ENCODE measurements at regions not wholly inside any gene's neighbourhood (a gene's known extent, or its start where the extent isn't known, plus 50 kb on each side); places are given as distances from the start of the nearest gene placed in this dataset.
"Not testable (repeated sequence)": the region's sequence is repeated elsewhere in the genome, so short reads cannot be mapped to it uniquely, and the experiment has no call there.

DNA sequence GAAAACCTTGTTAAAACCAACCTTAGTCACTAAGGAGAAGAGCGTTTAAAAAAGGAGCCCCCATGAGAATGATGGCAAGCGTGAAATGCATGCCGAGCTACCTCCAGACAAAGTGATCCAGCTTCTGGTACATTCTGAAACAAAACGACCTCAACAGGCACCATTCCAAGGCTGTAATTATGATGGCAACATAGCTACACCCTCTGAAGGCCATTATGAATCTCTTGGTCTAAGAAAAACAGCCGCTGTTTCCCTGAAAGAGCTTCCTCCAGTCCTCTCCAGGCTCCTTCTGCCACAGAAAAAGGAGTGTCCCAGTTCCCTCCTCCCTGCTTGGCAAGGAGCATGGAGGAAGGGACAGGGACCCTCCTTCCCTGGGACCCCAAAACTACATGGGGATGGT lies 50.0 kb upstream of the ABLIM1 start:
- Histone ChIP-seq H3K27me3 (ENCODE audit: low read depth) (peaks cover 44% of the 10 kb centered on the region), H3K4me3 (no peak overlapping the region), H3K4me1 (no peaks in the 10 kb centered on the region), H3K9me3 (no peaks in the 10 kb centered on the region), H3K36me3 (replicated peaks) (no peaks in the 10 kb centered on the region)
- DNase-seq (ENCODE audit: low spot score in 2 of 2), result no peak
- in situ Hi-C loops (cut with MboI; ENCODE audit: low sequenced_read_pairs), result loop anchor here (25.0 kb wide), 1 partner anchor 396 kb away; no protein-coding TSS in a partner anchor

DNA sequence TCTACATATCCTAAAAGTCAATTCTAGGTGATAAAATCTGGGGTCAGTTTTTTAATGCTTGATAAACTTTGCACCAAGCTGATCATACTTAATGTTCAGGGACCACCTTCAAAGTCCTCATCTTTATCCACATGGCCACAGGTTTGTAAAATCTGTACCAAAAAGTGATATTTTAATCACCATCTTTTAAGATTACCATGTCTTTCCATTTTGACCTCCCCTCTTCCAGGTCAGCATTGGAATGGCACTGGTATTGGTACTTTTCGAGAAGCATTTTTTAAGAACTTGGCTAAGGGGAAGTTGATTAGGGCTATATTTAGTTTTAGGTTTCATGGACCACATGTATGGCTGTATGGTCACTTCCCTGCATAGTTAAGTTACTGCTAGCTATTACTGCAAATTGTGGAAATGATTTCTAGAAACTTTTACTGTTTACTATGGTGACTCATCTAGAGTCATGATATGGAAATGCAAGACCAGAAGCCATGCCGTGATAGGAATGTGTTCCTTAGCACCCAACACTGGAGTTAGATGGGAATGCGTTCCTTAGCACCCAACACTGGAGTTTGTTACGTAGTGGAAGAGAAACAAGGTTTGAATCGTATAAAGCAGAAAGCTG lies 50.8 kb upstream of the ABLIM1 start:
- Histone ChIP-seq H3K27me3 (ENCODE audit: low read depth) (peaks cover 51% of the 10 kb centered on the region), H3K9me3 (no peaks in the 10 kb centered on the region), H3K4me3 (no peak overlapping the region), H3K4me1 (no peaks in the 10 kb centered on the region), H3K36me3 (replicated peaks) (no peaks in the 10 kb centered on the region)
- DNase-seq (ENCODE audit: low spot score in 2 of 2), result no peak
- in situ Hi-C loops (cut with MboI; ENCODE audit: low sequenced_read_pairs), result loop anchor here (25.0 kb wide), 1 partner anchor 397 kb away; no protein-coding TSS in a partner anchor

DNA sequence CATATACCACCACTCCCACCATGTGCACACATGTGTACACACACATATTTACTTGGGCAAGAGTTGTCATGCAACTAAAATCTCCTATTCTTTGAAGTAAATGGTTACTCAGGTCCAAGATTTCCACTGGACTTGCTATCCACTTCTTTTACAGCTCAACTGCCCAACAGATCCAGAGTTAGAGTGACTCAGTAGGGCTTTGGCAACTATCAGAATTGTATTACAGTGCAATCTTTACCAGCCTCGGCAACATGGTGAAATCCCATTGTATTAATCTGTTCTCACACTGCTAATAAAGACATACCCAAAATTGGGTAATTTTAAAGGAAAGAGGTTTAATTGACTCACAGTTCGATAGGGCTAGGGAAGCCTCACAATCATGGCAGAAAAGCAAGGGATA lies 51.9 kb upstream of the ABLIM1 start:
- no peak for DNase-seq (ENCODE audit: low spot score in 2 of 2)
- Histone ChIP-seq H3K4me3 (no peak overlapping the region), H3K27me3 (ENCODE audit: low read depth) (peaks cover 57% of the 10 kb centered on the region), H3K36me3 (replicated peaks) (no peaks in the 10 kb centered on the region), H3K9me3 (no peaks in the 10 kb centered on the region), H3K4me1 (no peaks in the 10 kb centered on the region)
- in situ Hi-C loops (cut with MboI; ENCODE audit: low sequenced_read_pairs), result loop anchor here (25.0 kb wide), 1 partner anchor 398 kb away; no protein-coding TSS in a partner anchor

- Histone ChIP-seq H3K4me1 (no peaks in the 10 kb centered on the region), H3K4me3 (no peak overlapping the region), H3K36me3 (replicated peaks) (no peaks in the 10 kb centered on the region), H3K27me3 (ENCODE audit: low read depth) (peaks cover 59% of the 10 kb centered on the region), H3K9me3 (no peaks in the 10 kb centered on the region)
- DNase-seq (ENCODE audit: low spot score in 2 of 2), result no peak
- in situ Hi-C loops (cut with MboI; ENCODE audit: low sequenced_read_pairs), result loop anchor here (25.0 kb wide), 1 partner anchor 399 kb away; no protein-coding TSS in a partner anchor
These were observed 53.2 kb upstream of the ABLIM1 start for GRCh38 chr10:114711176-114711868.

- in situ Hi-C loops (cut with MboI; ENCODE audit: low sequenced_read_pairs), result loop anchor here (25.0 kb wide), 1 partner anchor 400 kb away; no protein-coding TSS in a partner anchor
- Histone ChIP-seq H3K36me3 (replicated peaks) (no peaks in the 10 kb centered on the region), H3K27me3 (ENCODE audit: low read depth) (peaks cover 55% of the 10 kb centered on the region), H3K9me3 (no peaks in the 10 kb centered on the region), H3K4me1 (no peaks in the 10 kb centered on the region), H3K4me3 (no peak overlapping the region)
- DNase-seq (ENCODE audit: low spot score in 2 of 2), result no peak
These were observed 53.8 kb upstream of the ABLIM1 start for GRCh38 chr10:114711869-114712250.

GRCh38 chr10:114713525-114714090 lies 55.5 kb upstream of the ABLIM1 start:
- DNase-seq (ENCODE audit: low spot score in 2 of 2), result no peak

DNA sequence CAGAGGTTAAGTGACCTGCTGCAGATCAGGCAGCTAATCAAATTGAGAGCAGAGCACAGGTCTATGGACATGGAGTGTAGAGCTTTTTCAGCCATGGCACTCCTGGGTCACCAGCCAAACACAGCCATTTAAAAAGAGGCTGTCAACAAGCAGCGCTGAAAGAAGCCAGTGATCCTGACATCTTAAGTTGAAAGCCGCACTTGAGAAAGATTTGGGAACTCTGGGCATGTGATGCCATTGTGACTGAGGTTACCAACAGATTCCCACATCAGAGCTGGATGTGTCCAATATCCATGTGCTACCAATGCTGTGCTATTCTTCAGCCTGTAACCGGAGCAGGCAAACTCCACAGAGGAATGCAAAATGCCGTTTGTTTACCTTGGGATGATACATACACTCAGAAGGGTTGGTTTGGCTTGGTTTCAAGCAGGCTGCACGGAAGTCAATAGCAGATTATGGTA lies 56.2 kb upstream of the ABLIM1 start:
- H3K4me3 ChIP-seq, result no peak overlapping the region
- no peaks in the 10 kb centered on the region for H3K36me3 ChIP-seq (replicated peaks)
- peaks cover 40% of the 10 kb centered on the region for H3K27me3 ChIP-seq (ENCODE audit: low read depth)
- no peak for DNase-seq (ENCODE audit: low spot score in 2 of 2)
- in situ Hi-C loops (cut with MboI; ENCODE audit: low sequenced_read_pairs), result loop anchor here (25.0 kb wide), 1 partner anchor 402 kb away; no protein-coding TSS in a partner anchor
- no peaks in the 10 kb centered on the region for H3K9me3 ChIP-seq
- no peaks in the 10 kb centered on the region for H3K4me1 ChIP-seq

More at GRCh38 chr10:114713525-114714090, 55.5 kb upstream of the ABLIM1 start:
- no peaks in the 10 kb centered on the region for H3K4me1 ChIP-seq
- in situ Hi-C loops (cut with MboI; ENCODE audit: low sequenced_read_pairs), result loop anchor here (25.0 kb wide), 1 partner anchor 401 kb away; no protein-coding TSS in a partner anchor
- H3K27me3 ChIP-seq (ENCODE audit: low read depth), result peaks cover 47% of the 10 kb centered on the region
- no peak overlapping the region for H3K4me3 ChIP-seq
- H3K36me3 ChIP-seq (replicated peaks), result no peaks in the 10 kb centered on the region
- H3K9me3 ChIP-seq, result no peaks in the 10 kb centered on the region

GRCh38 chr10:114715171-114715670 lies 57.1 kb upstream of the ABLIM1 start:
- DNase-seq (ENCODE audit: low spot score in 2 of 2), result no peak
- Histone ChIP-seq H3K36me3 (replicated peaks) (no peaks in the 10 kb centered on the region), H3K27me3 (ENCODE audit: low read depth) (peaks cover 33% of the 10 kb centered on the region), H3K4me1 (no peaks in the 10 kb centered on the region), H3K4me3 (no peak overlapping the region), H3K9me3 (no peaks in the 10 kb centered on the region)
- in situ Hi-C loops (cut with MboI; ENCODE audit: low sequenced_read_pairs), result loop anchor here (25.0 kb wide), 1 partner anchor 403 kb away; no protein-coding TSS in a partner anchor

DNA sequence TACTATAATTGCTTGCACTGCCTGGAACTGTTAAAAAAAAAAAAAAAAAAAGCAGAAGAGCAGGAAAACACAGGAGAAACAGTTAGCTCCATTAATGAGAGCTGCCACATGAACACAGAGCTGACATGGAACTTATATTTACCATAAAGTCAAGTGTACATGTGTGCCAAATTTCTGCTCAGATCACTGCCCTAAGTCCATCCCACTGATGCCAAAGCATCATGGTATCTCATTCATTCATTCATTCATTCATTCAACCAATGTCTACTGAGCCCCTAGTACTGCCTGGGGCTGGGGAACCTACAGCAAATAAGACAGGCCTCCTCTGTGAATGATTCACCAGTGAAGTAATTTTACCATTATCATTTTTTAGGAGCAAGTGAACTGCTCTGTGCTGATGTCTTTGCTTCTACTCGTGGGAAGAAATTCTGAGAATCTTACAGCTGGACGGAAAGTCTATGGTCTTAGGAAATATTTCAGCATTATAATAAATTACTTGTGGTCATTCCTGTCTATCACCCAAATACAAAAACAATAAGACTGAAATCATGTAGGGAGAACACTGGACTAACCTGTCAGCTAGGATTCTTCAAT lies 58.8 kb upstream of the ABLIM1 start:
- Histone ChIP-seq H3K36me3 (replicated peaks) (no peaks in the 10 kb centered on the region), H3K27me3 (ENCODE audit: low read depth) (peaks cover 33% of the 10 kb centered on the region), H3K4me1 (no peaks in the 10 kb centered on the region), H3K9me3 (no peaks in the 10 kb centered on the region), H3K4me3 (no peak overlapping the region)
- DNase-seq (ENCODE audit: low spot score in 2 of 2), result no peak
- in situ Hi-C loops (cut with MboI; ENCODE audit: low sequenced_read_pairs), result loop anchor here (25.0 kb wide), 1 partner anchor 405 kb away; no protein-coding TSS in a partner anchor

DNA sequence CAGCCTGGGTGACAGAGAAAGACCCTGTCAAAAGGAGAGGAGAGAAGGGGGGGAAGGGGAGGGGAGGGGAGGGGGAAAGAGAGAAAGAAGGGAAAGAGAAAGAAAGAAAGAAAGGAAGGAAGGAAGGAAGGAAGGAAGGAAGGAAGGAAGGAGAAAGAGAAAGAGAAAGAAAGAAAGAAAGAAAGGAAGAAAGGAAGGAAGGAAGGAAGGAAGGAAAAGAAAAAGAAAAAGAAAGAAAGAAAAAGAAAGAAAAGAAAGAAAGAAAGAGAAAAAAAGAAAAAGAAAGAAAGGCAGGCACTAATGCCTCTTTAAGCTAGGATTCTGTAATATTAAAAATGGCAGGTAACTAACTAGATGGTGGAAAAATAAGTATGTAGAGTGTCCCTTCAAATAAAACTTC lies 59.8 kb upstream of the ABLIM1 start:
- peaks cover 33% of the 10 kb centered on the region for H3K27me3 ChIP-seq (ENCODE audit: low read depth)
- in situ Hi-C loops (cut with MboI; ENCODE audit: low sequenced_read_pairs), result loop anchor here (25.0 kb wide), 1 partner anchor 406 kb away; no protein-coding TSS in a partner anchor
- not testable (repeated sequence) for DNase-seq (ENCODE audit: low spot score in 2 of 2); H3K9me3 ChIP-seq; H3K36me3 ChIP-seq (replicated peaks); H3K4me3 ChIP-seq; H3K4me1 ChIP-seq

DNA sequence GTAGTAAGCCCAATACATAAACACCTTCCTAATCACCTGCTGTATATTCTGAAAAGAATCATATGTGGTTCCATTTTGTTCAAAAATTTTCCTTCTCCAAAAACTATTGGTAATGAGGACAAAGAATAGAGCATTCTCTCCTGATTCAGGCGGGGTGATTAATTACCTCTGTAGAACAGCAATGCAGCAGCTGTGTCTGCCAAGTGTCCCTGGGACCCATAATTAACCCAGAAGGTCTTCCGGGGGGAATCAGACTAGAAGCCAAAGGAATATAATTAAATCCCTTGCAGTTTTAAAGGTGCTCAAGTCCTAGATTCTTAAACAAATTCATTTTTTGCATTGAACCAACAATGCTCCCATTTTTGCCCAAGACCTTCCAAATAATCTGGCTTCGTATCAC lies 60.3 kb upstream of the ABLIM1 start:
- H3K4me1 ChIP-seq, result no peaks in the 10 kb centered on the region; the same call in 1 of the 2 replicates
- H3K27me3 ChIP-seq (ENCODE audit: low read depth), result peaks cover 28% of the 10 kb centered on the region
- H3K4me3 ChIP-seq, result no peak overlapping the region
- H3K9me3 ChIP-seq, result no peaks in the 10 kb centered on the region
- in situ Hi-C loops (cut with MboI; ENCODE audit: low sequenced_read_pairs), result loop anchor here (25.0 kb wide), 1 partner anchor 406 kb away; no protein-coding TSS in a partner anchor
- no peak for DNase-seq (ENCODE audit: low spot score in 2 of 2)
- H3K36me3 ChIP-seq (replicated peaks), result no peaks in the 10 kb centered on the region

DNA sequence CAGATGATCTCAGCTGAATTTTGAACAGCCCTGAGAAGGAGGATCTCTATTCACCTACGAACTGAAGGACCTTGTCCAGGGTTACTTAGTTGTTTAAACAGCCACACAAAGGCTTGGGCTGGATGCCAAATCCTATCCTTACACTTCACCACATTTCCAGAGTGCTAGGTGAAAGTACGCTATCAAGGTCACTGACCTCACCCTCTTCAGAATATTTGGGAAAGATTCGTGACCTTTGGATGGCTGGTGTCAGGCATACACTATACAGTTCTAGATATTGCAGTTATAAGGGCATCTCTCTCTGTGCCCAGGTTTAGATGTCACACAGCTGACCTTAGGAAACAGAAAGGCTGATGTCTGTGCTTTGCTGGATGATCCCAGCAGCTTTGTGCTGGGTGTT lies 61.2 kb upstream of the ABLIM1 start:
- Histone ChIP-seq H3K4me3 (no peak overlapping the region), H3K27me3 (ENCODE audit: low read depth) (peaks cover 19% of the 10 kb centered on the region), H3K9me3 (no peaks in the 10 kb centered on the region), H3K4me1 (no peaks in the 10 kb centered on the region; the same call in 1 of the 2 replicates), H3K36me3 (replicated peaks) (no peaks in the 10 kb centered on the region)
- DNase-seq (ENCODE audit: low spot score in 2 of 2), result no peak
- in situ Hi-C loops (cut with MboI; ENCODE audit: low sequenced_read_pairs), result loop anchor here (25.0 kb wide), 1 partner anchor 407 kb away; no protein-coding TSS in a partner anchor

DNA sequence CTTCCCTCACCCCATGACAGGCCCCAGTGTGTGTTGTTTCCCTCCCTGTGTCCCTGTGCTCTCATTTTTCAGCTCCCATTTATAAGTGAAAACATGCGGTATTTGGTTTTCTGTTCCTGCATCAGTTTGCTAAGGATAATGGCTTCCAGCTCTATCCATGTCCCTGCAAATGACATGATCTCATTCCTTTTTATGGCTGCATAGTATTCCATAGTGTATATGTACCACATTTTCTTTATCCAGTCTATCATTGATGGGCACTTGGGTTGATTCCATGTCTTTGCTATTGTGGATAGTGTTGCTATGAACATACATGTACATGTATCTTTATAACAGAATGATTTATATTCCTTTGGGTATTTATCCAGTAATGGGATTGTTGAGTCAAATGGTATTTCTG lies 61.9 kb upstream of the ABLIM1 start:
- in situ Hi-C loops (cut with MboI; ENCODE audit: low sequenced_read_pairs), result loop anchor here (25.0 kb wide), 1 partner anchor 408 kb away; no protein-coding TSS in a partner anchor
- not testable (repeated sequence) for H3K4me3 ChIP-seq; H3K36me3 ChIP-seq (replicated peaks); H3K4me1 ChIP-seq; DNase-seq (ENCODE audit: low spot score in 2 of 2); H3K9me3 ChIP-seq
- peaks cover 12% of the 10 kb centered on the region for H3K27me3 ChIP-seq (ENCODE audit: low read depth)

Measured in HAP-1 (cell line).